Kidney epithelial cell (primary cell): ENCODE measurements at regions not wholly inside any gene's neighbourhood (a gene's known extent, or its start where the extent isn't known, plus 50 kb on each side); places are given as distances from the start of the nearest gene placed in this dataset.

ENCODE experiments used
- DNase-seq: peaks from one replicate; pipeline ENCODE4 v3.0.0-alpha.2; 2010; ENCODE audit warnings: low read depth
- H3K27me3 ChIP-seq: 2 replicates; pipeline ENCODE4 v1.6.0; 2011; ENCODE audit warnings: low read length; ENCODE audit not compliant: control insufficient read depth, insufficient read depth
- H3K36me3 ChIP-seq: 2 replicates; pipeline ENCODE4 v1.5.1; 2011; ENCODE audit warnings: low read length; ENCODE audit not compliant: control insufficient read depth, insufficient read depth
- H3K4me3 ChIP-seq: 2 replicates; pipeline ENCODE4 v1.5.1; 2011; ENCODE audit warnings: low read depth, mild to moderate bottlenecking, control low read depth, low read length
- TF ChIP-seq, protein P1 (sequence below): IDR thresholded peaks from 2 replicates; pipeline ENCODE4 v1.5.1; 2011; ENCODE audit warnings: mild to moderate bottlenecking, moderate library complexity, low read length, control low read depth, inconsistent platforms; ENCODE audit not compliant: insufficient read depth, poor library complexity, severe bottlenecking

DNA sequence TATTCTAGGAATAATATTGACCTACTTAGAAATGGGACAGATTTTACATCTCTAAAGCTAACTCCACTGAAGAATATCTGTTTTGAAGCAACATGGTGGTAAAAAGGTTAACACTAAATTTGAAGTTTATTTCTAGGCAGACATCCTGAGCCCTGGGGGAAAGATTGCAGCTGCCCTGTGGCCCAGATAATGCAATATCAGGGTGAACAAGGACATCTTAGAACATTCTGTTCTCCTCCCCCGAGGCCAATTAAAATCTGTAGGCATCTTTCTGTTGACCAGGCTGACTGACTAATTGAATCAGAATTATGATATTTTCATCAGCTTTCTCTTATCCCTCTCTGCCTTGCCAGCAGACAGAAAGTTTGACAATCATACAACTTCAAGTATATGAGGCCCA is 149.8 kb upstream of the DUSP10 start:
- no peak for DNase-seq
- H3K27me3 ChIP-seq, result no peaks in the 10 kb centered on the region
- no peak overlapping the region for H3K4me3 ChIP-seq
- TF ChIP-seq, protein P1, sequence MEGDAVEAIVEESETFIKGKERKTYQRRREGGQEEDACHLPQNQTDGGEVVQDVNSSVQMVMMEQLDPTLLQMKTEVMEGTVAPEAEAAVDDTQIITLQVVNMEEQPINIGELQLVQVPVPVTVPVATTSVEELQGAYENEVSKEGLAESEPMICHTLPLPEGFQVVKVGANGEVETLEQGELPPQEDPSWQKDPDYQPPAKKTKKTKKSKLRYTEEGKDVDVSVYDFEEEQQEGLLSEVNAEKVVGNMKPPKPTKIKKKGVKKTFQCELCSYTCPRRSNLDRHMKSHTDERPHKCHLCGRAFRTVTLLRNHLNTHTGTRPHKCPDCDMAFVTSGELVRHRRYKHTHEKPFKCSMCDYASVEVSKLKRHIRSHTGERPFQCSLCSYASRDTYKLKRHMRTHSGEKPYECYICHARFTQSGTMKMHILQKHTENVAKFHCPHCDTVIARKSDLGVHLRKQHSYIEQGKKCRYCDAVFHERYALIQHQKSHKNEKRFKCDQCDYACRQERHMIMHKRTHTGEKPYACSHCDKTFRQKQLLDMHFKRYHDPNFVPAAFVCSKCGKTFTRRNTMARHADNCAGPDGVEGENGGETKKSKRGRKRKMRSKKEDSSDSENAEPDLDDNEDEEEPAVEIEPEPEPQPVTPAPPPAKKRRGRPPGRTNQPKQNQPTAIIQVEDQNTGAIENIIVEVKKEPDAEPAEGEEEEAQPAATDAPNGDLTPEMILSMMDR, result no peak
- no peaks in the 10 kb centered on the region for H3K36me3 ChIP-seq

GRCh38 chr1:221888801-221889200 is 146.9 kb upstream of the DUSP10 start:
- Histone ChIP-seq H3K27me3 (no peaks in the 10 kb centered on the region), H3K4me3 (no peak overlapping the region), H3K36me3 (no peaks in the 10 kb centered on the region)
- TF ChIP-seq, protein P1, result no peak
- DNase-seq, result no peak

DNA sequence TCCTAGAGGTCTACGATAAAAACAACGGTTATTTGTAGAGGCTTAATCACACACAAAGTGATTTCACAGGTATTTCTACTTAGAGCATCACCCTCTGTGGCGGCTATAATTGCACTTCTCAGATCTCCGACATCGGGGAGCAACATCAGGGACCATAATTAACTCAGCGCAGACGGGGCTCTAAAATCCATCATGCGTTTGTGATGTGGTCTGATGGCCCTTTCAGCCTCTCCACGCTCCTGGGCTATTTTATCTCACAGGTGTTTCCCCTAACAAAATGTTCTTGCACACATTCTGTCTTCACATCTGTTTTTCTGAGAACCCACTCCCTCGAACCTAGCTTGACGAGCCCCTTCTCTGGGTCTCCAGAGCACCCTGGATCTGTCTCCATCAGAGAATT is 146.3 kb upstream of the DUSP10 start:
- TF ChIP-seq, protein P1, result no peak
- Histone ChIP-seq H3K4me3 (no peak overlapping the region), H3K36me3 (no peaks in the 10 kb centered on the region), H3K27me3 (no peaks in the 10 kb centered on the region)
- no peak for DNase-seq

DNA sequence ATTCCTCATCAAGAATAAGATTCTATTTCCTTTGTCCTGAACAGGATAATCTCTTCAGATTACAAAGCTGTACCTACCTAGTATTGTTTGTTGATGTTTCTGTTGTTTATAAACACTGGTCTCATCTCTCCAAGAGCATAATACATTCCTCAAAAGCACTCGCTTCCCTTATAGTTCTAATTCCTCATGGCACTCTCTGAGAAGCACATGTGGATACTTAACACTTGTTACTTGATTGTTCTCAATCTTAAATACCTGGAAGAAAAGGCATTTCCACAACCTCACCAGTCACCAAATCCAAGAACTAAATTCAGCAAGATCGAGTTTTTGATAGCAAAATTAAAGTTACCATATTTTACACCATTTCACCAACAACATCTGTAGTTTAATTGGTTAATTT is 145.9 kb upstream of the DUSP10 start:
- TF ChIP-seq, protein P1, result no peak
- Histone ChIP-seq H3K27me3 (no peaks in the 10 kb centered on the region), H3K36me3 (no peaks in the 10 kb centered on the region), H3K4me3 (no peak overlapping the region)
- no peak for DNase-seq

DNA sequence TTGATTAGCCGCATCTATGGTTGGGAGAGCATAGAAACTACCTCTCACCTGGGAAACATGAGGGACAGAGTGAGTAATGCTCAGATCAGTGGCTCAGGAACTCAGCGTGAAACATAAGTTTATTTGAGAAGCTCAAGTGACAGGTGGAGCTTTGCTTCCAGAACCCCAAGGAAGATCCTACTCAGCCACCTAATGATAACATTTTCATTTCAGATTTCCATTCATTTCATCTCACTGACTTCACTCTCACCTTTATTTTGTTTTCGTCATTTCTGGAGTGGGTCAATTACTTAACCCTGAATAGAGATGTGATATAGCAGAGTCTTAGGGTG is 145.5 kb upstream of the DUSP10 start:
- TF ChIP-seq, protein P1, result no peak
- H3K4me3 ChIP-seq, result no peak overlapping the region
- no peak for DNase-seq
- H3K36me3 ChIP-seq, result no peaks in the 10 kb centered on the region
- no peaks in the 10 kb centered on the region for H3K27me3 ChIP-seq

DNA sequence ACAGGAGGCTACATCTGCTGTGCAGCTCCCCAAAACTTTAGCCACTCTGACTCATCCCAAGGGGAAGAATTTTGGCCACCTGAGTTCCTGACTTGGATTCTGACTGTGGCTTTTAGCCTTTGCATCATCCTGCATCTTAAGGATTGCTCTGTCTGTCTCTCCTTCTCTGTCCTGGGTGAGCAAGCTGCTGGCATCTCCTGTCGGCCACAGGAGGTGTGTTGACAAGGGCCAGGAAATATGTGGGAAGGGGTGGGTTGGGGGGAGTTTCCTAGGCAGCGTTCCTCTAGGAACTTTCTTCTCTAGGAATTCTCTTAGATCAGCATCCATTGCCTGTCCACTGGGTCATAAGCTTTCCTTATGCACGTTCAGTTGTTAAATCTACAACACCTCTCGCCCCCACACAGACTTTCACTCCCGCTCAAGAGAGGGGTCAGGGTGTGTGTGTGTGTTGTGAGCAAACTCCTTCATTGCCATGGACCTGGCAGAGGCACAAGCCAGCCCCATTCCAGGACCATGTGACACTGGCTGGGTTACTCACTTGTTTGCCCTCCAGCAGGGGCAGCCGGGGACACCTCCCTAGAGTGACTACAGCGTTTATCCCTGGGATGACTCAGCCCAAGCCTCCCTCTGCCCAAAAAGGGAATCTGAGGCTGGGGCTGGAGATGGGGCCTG is 145.0 kb upstream of the DUSP10 start:
- H3K27me3 ChIP-seq, result no peaks in the 10 kb centered on the region
- H3K4me3 ChIP-seq, result no peak overlapping the region
- no peaks in the 10 kb centered on the region for H3K36me3 ChIP-seq
- TF ChIP-seq, protein P1, result peak; percentile 38
- DNase-seq, result peak; percentile 89
